ENCODE measurements at regions not wholly inside any gene's neighbourhood (a gene's known extent, or its start where the extent isn't known, plus 50 kb on each side); places are given as distances from the start of the nearest gene placed in this dataset.

DNA sequence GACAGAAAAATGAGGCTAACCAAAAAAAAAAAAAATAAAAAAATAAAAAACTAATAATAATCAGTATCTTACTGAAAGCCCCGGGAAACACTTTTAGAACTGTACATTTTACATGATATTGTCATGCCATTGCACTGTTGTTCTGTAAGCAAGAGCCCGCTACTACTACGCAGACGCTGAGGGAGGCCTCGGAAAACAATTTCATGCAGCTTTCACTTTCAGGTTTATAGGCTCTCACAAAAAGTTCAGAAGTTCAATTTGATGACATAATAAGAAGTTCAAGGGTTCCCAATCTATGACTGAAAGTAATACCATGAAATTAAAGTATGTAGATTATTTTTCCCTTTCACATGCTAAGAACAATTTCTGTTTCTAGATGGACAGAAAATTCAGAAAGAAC is 318.3 kb upstream of the ITGA1 start:
- in situ Hi-C loops (cut with MboI) (no loop called here), intact Hi-C loops (cut with micrococcal nuclease; ENCODE audit: unreplicated experiment) (no loop called here)
- H4K20me1 ChIP-seq (ENCODE audit: control insufficient read depth, insufficient read depth), result no peaks in the 10 kb centered on the region
- H3K4me1 ChIP-seq (ENCODE audit: control insufficient read depth, insufficient read depth, low read length), result no peaks in the 10 kb centered on the region
- ChIA-PET POLR2A (no interaction called here), CTCF (no interaction called here), RAD21 (ENCODE audit: unreplicated experiment) (no interaction called here), SMC1A (ENCODE audit: uncharacterized antibody, unreplicated experiment) (no interaction called here)
- WGBS (ENCODE audit: insufficient coverage, insufficient replicate concordance, low lambda C conversion rate, missing lambda C conversion rate), result 63% methylated on average over 5 of the region's 5 CpGs
- no TSS peak for BruUV-seq (replicated peaks)
- no peak overlapping the region for H3K4me2 ChIP-seq (ENCODE audit: control insufficient read depth, insufficient read depth)
- no peaks in the 10 kb centered on the region for H3K79me2 ChIP-seq (ENCODE audit: control insufficient read depth, insufficient read depth, low read length)
- no peak overlapping the region for H3K9ac ChIP-seq (ENCODE audit: control insufficient read depth, insufficient read depth, low read length)
- no peaks in the 10 kb centered on the region for H3K36me3 ChIP-seq (ENCODE audit: control insufficient read depth in 2 of 2, insufficient read depth in 2 of 2, low read length in 1 of 2)
- no peak for TF ChIP-seq NBN (IDR thresholded peaks at IDR 0.05)
- no peak for TF ChIP-seq CHD4 (IDR thresholded peaks at IDR 0.05)
- TF ChIP-seq, protein P1, sequence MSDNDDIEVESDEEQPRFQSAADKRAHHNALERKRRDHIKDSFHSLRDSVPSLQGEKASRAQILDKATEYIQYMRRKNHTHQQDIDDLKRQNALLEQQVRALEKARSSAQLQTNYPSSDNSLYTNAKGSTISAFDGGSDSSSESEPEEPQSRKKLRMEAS (IDR thresholded peaks at IDR 0.05; ENCODE audit: low read depth, low read length), result no peak
- no peak for TF ChIP-seq ZNF274 (IDR thresholded peaks at IDR 0.05; ENCODE audit: insufficient read depth, insufficient read length)
- no peak for TF ChIP-seq PAX5 (IDR thresholded peaks at IDR 0.05; ENCODE audit: borderline replicate concordance, low read depth, low read length)
- TF ChIP-seq, protein P2, sequence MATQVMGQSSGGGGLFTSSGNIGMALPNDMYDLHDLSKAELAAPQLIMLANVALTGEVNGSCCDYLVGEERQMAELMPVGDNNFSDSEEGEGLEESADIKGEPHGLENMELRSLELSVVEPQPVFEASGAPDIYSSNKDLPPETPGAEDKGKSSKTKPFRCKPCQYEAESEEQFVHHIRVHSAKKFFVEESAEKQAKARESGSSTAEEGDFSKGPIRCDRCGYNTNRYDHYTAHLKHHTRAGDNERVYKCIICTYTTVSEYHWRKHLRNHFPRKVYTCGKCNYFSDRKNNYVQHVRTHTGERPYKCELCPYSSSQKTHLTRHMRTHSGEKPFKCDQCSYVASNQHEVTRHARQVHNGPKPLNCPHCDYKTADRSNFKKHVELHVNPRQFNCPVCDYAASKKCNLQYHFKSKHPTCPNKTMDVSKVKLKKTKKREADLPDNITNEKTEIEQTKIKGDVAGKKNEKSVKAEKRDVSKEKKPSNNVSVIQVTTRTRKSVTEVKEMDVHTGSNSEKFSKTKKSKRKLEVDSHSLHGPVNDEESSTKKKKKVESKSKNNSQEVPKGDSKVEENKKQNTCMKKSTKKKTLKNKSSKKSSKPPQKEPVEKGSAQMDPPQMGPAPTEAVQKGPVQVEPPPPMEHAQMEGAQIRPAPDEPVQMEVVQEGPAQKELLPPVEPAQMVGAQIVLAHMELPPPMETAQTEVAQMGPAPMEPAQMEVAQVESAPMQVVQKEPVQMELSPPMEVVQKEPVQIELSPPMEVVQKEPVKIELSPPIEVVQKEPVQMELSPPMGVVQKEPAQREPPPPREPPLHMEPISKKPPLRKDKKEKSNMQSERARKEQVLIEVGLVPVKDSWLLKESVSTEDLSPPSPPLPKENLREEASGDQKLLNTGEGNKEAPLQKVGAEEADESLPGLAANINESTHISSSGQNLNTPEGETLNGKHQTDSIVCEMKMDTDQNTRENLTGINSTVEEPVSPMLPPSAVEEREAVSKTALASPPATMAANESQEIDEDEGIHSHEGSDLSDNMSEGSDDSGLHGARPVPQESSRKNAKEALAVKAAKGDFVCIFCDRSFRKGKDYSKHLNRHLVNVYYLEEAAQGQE (IDR thresholded peaks at IDR 0.05; ENCODE audit: low read depth, low read length), result no peak
- no peak for TF ChIP-seq BMI1 (IDR thresholded peaks at IDR 0.05; ENCODE audit: borderline replicate concordance)
- TF ChIP-seq RCOR1 (conservative IDR thresholded peaks at IDR 0.05; ENCODE audit: low read depth, low read length), result no peak
- TF ChIP-seq POLR2AphosphoS2 (IDR thresholded peaks at IDR 0.05; ENCODE audit: low read depth, low read length), result no peak
- H3K4me3 ChIP-seq, result no peak overlapping the region
- no peak overlapping the region for H2AFZ ChIP-seq (ENCODE audit: control insufficient read depth, low read depth, low read length)
- ATAC-seq, result peak; percentile 37; the same call in 1 of the 3 replicates
- no peak for FAIRE-seq
- H3K27ac ChIP-seq (ENCODE audit: control insufficient read depth, insufficient read depth), result no peak overlapping the region
- no peak for DNase-seq (ENCODE audit: low read depth, low spot score)
- no peaks in the 10 kb centered on the region; a peak in 1 of 4 replicates for H3K27me3 ChIP-seq (replicated peaks in 1 of 2; ENCODE audit: control insufficient read depth in 2 of 2, insufficient read depth in 2 of 2, low read length in 1 of 2)
- no peaks in the 10 kb centered on the region for H3K9me3 ChIP-seq (replicated peaks; ENCODE audit: control insufficient read depth, insufficient read depth, low read length)
